PFSK-1 (cell line): ENCODE measurements at regions not wholly inside any gene's neighbourhood (a gene's known extent, or its start where the extent isn't known, plus 50 kb on each side); places are given as distances from the start of the nearest gene placed in this dataset.

Experiments used
- FOXP2 ChIP-seq: optimal IDR thresholded peaks from 2 replicates; pipeline ENCODE3; 2011; ENCODE audit warnings: borderline replicate concordance, control low read depth, inconsistent platforms; ENCODE audit not compliant: insufficient read depth; ENCODE audit errors: extremely low read length, extremely low read depth
- POLR2AphosphoS5 ChIP-seq: IDR thresholded peaks from 2 replicates; pipeline ENCODE4 v1.6.1; 2012; ENCODE audit warnings: low read depth, mild to moderate bottlenecking, control low read depth, low read length, moderate library complexity
- REST ChIP-seq, 2 experiments: IDR thresholded peaks; 2 replicates each; pipeline versions ENCODE4 v1.6.1 to v1.8.0; 2011 to 2012; ENCODE audit warnings: low read depth in 2 of 2, low read length in 2 of 2, control low read depth in 1 of 2, inconsistent platforms in 1 of 2, mild to moderate bottlenecking in 1 of 2, moderate library complexity in 1 of 2; ENCODE audit not compliant: insufficient read depth in 1 of 2
- SIN3A ChIP-seq: IDR thresholded peaks from 2 replicates; pipeline ENCODE4 v1.6.1; 2012; ENCODE audit warnings: mild to moderate bottlenecking, low read length, moderate library complexity, borderline replicate concordance; ENCODE audit not compliant: insufficient read depth
- TAF1 ChIP-seq: IDR thresholded peaks from 2 replicates; pipeline ENCODE4 v1.6.1; 2012; ENCODE audit warnings: low read length, control low read depth, borderline replicate concordance; ENCODE audit not compliant: insufficient read depth

- TF ChIP-seq POLR2AphosphoS5 (no peak), SIN3A (no peak), REST (IDR thresholded peaks at IDR 0.05; ENCODE audit: insufficient read depth in 1 of 2, low read depth in 2 of 2, low read length in 2 of 2) (no peak), FOXP2 (no peak), TAF1 (no peak)
Observed at GRCh38 chr2:76204048-76204447, 493.3 kb upstream of the GCFC2 start.

- TF ChIP-seq SIN3A (no peak), POLR2AphosphoS5 (no peak), TAF1 (no peak), FOXP2 (no peak), REST (IDR thresholded peaks at IDR 0.05; ENCODE audit: insufficient read depth in 1 of 2, low read depth in 2 of 2, low read length in 2 of 2) (no peak)
Observed at GRCh38 chr2:76202866-76203265, 492.2 kb upstream of the GCFC2 start.

GRCh38 chr2:76197842-76198448 is 487.2 kb upstream of the GCFC2 start:
- TF ChIP-seq TAF1 (no peak), FOXP2 (no peak), POLR2AphosphoS5 (no peak), SIN3A (no peak)

GRCh38 chr2:76197428-76197827 is 486.7 kb upstream of the GCFC2 start:
- no peak for TF ChIP-seq SIN3A
- no peak for TF ChIP-seq TAF1
- TF ChIP-seq REST (IDR thresholded peaks at IDR 0.05; ENCODE audit: insufficient read depth in 1 of 2, low read depth in 2 of 2, low read length in 2 of 2): no peak
- TF ChIP-seq POLR2AphosphoS5: no peak
- TF ChIP-seq FOXP2: no peak

- TF ChIP-seq REST (IDR thresholded peaks at IDR 0.05; ENCODE audit: insufficient read depth in 1 of 2, low read depth in 2 of 2, low read length in 2 of 2) (no peak), SIN3A (no peak), POLR2AphosphoS5 (no peak), TAF1 (no peak), FOXP2 (no peak)
Observed at GRCh38 chr2:76194031-76194775, 483.5 kb upstream of the GCFC2 start.
